Neural progenitor cell (in vitro differentiated cells): ENCODE measurements at regions not wholly inside any gene's neighbourhood (a gene's known extent, or its start where the extent isn't known, plus 50 kb on each side); places are given as distances from the start of the nearest gene placed in this dataset.

Experiments used
- CTCF ChIP-seq: fragments of 200-600 bp; sonication (generic); IDR thresholded peaks from 2 replicates; pipeline ENCODE4 v1.5.1; 2017; ENCODE audit warnings: antibody characterized with exemption, mild to moderate bottlenecking
- EZH2phosphoT487 ChIP-seq: fragments of 200-600 bp; sonication (generic); IDR thresholded peaks from 2 replicates; pipeline ENCODE4 v1.6.1; 2017; ENCODE audit warnings: antibody characterized with exemption

- TF ChIP-seq CTCF (no peak), EZH2phosphoT487 (no peak)
These were observed 101.0 kb upstream of the GGTLC1 start for GRCh38 chr20:24089576-24089975.
